Ovary (tissue), 3 donors: ENCODE measurements at regions not wholly inside any gene's neighbourhood (a gene's known extent, or its start where the extent isn't known, plus 50 kb on each side); places are given as distances from the start of the nearest gene placed in this dataset.

Source experiments
- CTCF ChIP-seq, 3 donors: fragments of 450-650 bp in 2 of 3; fragments of 200-600 bp in 1 of 3; IDR thresholded peaks; one replicate each; pipeline versions ENCODE4 v1.5.1 to v1.8.0; 2016 to 2022; ENCODE audit warnings: antibody characterized with exemption in 3 of 3, mild to moderate bottlenecking in 1 of 3
- EP300 ChIP-seq: sonication (generic); formaldehyde crosslinking; IDR thresholded peaks from one replicate; pipeline ENCODE4 v1.6.1; 2017; ENCODE audit warnings: antibody characterized with exemption
- POLR2A ChIP-seq: fragments of 450-650 bp; IDR thresholded peaks from one replicate; pipeline ENCODE4 v1.6.1; 2017; ENCODE audit warnings: antibody characterized with exemption, mild to moderate bottlenecking, moderate library complexity
- donor health status: DM: no; HTN: no; CAD: no.

GRCh38 chr1:70542856-70543255 is 131.8 kb downstream of the CTH start:
- TF ChIP-seq CTCF (IDR thresholded peaks at IDR 0.05) (no peak), EP300 (no peak), POLR2A (no peak)
